Ovary (tissue), 7 donors: ENCODE measurements at regions not wholly inside any gene's neighbourhood (a gene's known extent, or its start where the extent isn't known, plus 50 kb on each side); places are given as distances from the start of the nearest gene placed in this dataset.

Experiments used
- DNase-seq, 5 donors: peaks; one replicate each; pipeline ENCODE4 v3.0.0-alpha.2; 2019 to 2020
- H3K27ac ChIP-seq, 2 donors: fragments of 200-600 bp; one replicate each; pipeline versions ENCODE4 v1.5.1 to v1.8.0; 2019 to 2022
- H3K27me3 ChIP-seq: fragments of 200-600 bp; one replicate; pipeline ENCODE4 v1.8.0; 2022
- H3K36me3 ChIP-seq: fragments of 200-600 bp; sonication (generic); one replicate; pipeline ENCODE4 v1.5.1; 2019
- H3K4me1 ChIP-seq: one replicate; pipeline ENCODE4 v1.8.1; 2013; ENCODE audit warnings: mild to moderate bottlenecking, moderate library complexity; ENCODE audit not compliant: insufficient read depth
- H3K4me3 ChIP-seq: fragments of 200-600 bp; sonication (generic); one replicate; pipeline ENCODE4 v1.5.1; 2017
- H3K9me3 ChIP-seq, 2 donors: fragments of 200-600 bp in 1 of 2; sonication (generic) in 1 of 2; one replicate each; pipeline versions ENCODE4 v1.5.1 to v1.8.1; 2013 to 2019; ENCODE audit warnings: mild to moderate bottlenecking in 1 of 2, moderate library complexity in 1 of 2
- CTCF ChIP-seq, 3 donors: fragments of 450-650 bp in 2 of 3; fragments of 200-600 bp in 1 of 3; IDR thresholded peaks; one replicate each; pipeline versions ENCODE4 v1.5.1 to v1.8.0; 2016 to 2022; ENCODE audit warnings: antibody characterized with exemption in 3 of 3, mild to moderate bottlenecking in 1 of 3
- EP300 ChIP-seq: sonication (generic); formaldehyde crosslinking; IDR thresholded peaks from one replicate; pipeline ENCODE4 v1.6.1; 2017; ENCODE audit warnings: antibody characterized with exemption
- POLR2A ChIP-seq: fragments of 450-650 bp; IDR thresholded peaks from one replicate; pipeline ENCODE4 v1.6.1; 2017; ENCODE audit warnings: antibody characterized with exemption, mild to moderate bottlenecking, moderate library complexity
- WGBS, 3 donors: extraction: QIAGEN DNeasy Blood & Tissue Kit in 1 of 3; methylation state at CpG; one replicate each; pipeline versions ENCODE4 v1.1.5 to v1.1.7; 2013 to 2017; 5-methylcytosine and 5-hydroxymethylcytosine counted together
- intact Hi-C, 4 donors: fragments of 100-400 bp; cut with DNase I; formaldehyde crosslinking; loops; one replicate each; pipeline versions ENCODE4 v1.11.0 to v1.15.1; 2022 to 2023
- donor health status: DM: no; HTN: no; CAD: no; lungs with moderate emphysema.
- donor health status: DM: no; HTN: no; CAD: no.
- donor health status: Bipolar disorder and iron deficiency.
- donor health status: DM: no; HTN: no; CAD: no.
- donor health status: DM: yes; HTN: yes; CAD: no.

GRCh38 chr18:65260030-65260429 lies 490.8 kb upstream of the CDH7 start:
- Histone ChIP-seq H3K36me3 (no peaks in the 10 kb centered on the region), H3K27ac (no peak overlapping the region), H3K27me3 (no peaks in the 10 kb centered on the region), H3K4me3 (no peak overlapping the region), H3K4me1 (no peaks in the 10 kb centered on the region), H3K9me3 (no peaks in the 10 kb centered on the region)
- DNase-seq = no peak
- intact Hi-C loops = no loop called here
- TF ChIP-seq CTCF (IDR thresholded peaks at IDR 0.05) = no peak
- WGBS, 3 donors = 42 to 46% (median 45%) methylated on average over 2 of the region's 2 CpGs

DNA sequence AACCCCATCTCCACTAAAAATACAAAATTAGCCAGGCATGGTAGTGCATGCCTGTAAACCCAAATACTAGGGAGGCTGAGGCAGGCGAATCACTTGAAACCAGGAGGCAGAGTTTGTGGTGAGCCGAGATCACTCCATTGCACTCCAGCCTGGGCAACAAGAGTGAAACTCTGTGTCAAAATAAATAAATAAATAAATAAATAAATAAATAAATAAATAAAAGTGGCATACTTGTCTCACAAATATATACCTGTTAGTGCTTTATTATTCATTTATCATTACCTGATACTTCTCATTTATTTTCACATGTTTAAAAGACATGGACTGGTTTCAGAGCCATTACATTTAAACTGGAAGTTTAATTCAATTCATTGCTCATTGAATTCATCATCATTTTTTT lies 491.4 kb upstream of the CDH7 start:
- intact Hi-C loops = no loop called here
- H3K4me1 ChIP-seq = no peaks in the 10 kb centered on the region
- 96 to 99% (median 98%) methylated on average over 2 of the region's 2 CpGs for WGBS, 3 donors
- TF ChIP-seq EP300 (no peak), POLR2A (no peak), CTCF (IDR thresholded peaks at IDR 0.05) (no peak)
- no peak for DNase-seq
- no peak overlapping the region for H3K4me3 ChIP-seq
- H3K9me3 ChIP-seq = no peaks in the 10 kb centered on the region
- no peaks in the 10 kb centered on the region for H3K36me3 ChIP-seq
- no peaks in the 10 kb centered on the region for H3K27me3 ChIP-seq
- no peak overlapping the region for H3K27ac ChIP-seq

DNA sequence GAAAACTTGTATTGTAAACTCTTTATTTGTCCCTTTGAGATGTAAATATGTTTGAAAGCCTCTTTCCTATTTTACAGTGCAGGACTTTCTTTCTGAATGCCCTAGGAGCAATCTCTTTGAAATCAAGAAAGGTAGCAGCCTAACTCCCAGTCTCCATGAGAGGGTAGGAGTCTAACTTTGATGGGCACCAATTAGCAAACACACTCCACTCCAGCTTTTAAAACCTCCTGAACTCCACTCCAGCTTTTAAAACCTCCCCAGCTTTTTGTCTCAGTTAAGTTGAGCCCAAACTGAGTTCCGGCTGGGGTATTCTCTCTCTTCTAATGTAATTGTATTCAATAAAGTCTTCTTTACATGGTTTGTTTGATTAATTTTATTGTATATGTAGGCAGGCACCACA lies 493.7 kb upstream of the CDH7 start:
- whole genome bisulfite sequencing, 3 donors = 40 to 63% (median 63%) methylated on average over 1 of the region's 1 CpG
- no peaks in the 10 kb centered on the region for H3K36me3 ChIP-seq
- no peak overlapping the region for H3K4me3 ChIP-seq
- H3K9me3 ChIP-seq = no peaks in the 10 kb centered on the region
- no peaks in the 10 kb centered on the region for H3K27me3 ChIP-seq
- no peaks in the 10 kb centered on the region for H3K4me1 ChIP-seq
- no peak for DNase-seq
- no peak for TF ChIP-seq POLR2A
- no peak for TF ChIP-seq CTCF (IDR thresholded peaks at IDR 0.05)
- TF ChIP-seq EP300 = no peak
- H3K27ac ChIP-seq = no peak overlapping the region
- intact Hi-C loops = no loop called here

DNA sequence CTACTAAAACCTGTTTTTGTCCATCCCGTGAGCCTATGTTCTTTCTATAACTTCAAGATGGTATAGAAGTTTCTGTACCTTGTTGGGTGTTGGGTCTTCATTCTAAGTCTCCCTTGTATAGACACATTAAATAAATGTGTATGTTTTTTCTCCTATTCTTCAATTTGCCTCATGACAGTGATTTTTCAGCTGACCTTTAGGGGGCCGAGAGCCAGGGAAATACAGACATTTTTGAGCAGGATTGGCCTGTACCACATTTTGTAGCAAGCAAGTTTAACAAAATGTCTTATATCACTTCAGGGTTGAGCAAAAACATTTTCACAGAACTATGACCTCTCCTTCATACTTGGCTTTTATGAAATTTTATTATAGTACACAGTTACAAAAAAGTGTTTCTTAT lies 495.4 kb upstream of the CDH7 start:
- TF ChIP-seq POLR2A = no peak
- TF ChIP-seq EP300 = no peak
- no peak for TF ChIP-seq CTCF (IDR thresholded peaks at IDR 0.05)
- WGBS, 3 donors = 78 to 87% (median 86%) methylated on average over 2 of the region's 2 CpGs
- no peaks in the 10 kb centered on the region for H3K4me1 ChIP-seq

DNA sequence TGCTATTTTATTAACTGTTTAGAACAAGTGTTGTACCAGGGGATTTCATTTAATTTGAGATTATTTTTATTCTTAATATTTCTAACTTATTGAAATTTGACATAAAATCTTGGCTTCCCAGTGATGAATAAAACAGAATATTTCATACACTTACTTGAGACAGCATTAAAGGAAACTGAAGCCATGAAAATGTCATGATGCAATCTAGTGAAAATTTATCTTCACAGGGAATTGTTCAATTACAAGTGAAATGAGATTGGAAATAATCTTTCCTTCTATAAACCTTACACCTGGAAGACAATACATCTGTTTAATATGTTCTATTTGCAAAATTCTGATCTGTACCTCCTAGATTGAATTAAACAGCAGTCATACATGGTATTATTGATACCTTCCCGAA lies 511.0 kb upstream of the CDH7 start:
- Histone ChIP-seq H3K36me3 (no peaks in the 10 kb centered on the region), H3K27me3 (no peaks in the 10 kb centered on the region), H3K27ac (no peak overlapping the region), H3K4me1 (no peaks in the 10 kb centered on the region), H3K4me3 (no peak overlapping the region), H3K9me3 (no peaks in the 10 kb centered on the region)
- intact Hi-C loops = loop anchor here in 1 of 4 donors (5.0 kb wide), 1 partner anchor 413 kb away; no protein-coding TSS in a partner anchor
- DNase-seq = no peak
- 94 to 96% (median 96%) methylated on average over 1 of the region's 1 CpG for WGBS, 3 donors
- TF ChIP-seq EP300 (no peak), POLR2A (no peak), CTCF (IDR thresholded peaks at IDR 0.05) (no peak)

More for the DNA sequence above, 495.4 kb upstream of the CDH7 start:
- no peak for DNase-seq
- Histone ChIP-seq H3K36me3 (no peaks in the 10 kb centered on the region), H3K9me3 (no peaks in the 10 kb centered on the region), H3K4me3 (no peak overlapping the region), H3K27me3 (no peaks in the 10 kb centered on the region), H3K27ac (no peak overlapping the region)
- intact Hi-C loops = no loop called here
